ENCODE measurements at regions not wholly inside any gene's neighbourhood (a gene's known extent, or its start where the extent isn't known, plus 50 kb on each side); places are given as distances from the start of the nearest gene placed in this dataset.
A peak's percentile ranks its signal among the peaks of the same experiment; 100 is the strongest.

GRCh38 chr15:75121491-75121890, 80.2 kb upstream of the C15orf39 start:
- TF ChIP-seq GATA1 (IDR thresholded peaks at IDR 0.05; ENCODE audit: low read depth, low read length) = no peak
- no peak for TF ChIP-seq POLR2A (IDR thresholded peaks at IDR 0.05; ENCODE audit: low read length)

DNA sequence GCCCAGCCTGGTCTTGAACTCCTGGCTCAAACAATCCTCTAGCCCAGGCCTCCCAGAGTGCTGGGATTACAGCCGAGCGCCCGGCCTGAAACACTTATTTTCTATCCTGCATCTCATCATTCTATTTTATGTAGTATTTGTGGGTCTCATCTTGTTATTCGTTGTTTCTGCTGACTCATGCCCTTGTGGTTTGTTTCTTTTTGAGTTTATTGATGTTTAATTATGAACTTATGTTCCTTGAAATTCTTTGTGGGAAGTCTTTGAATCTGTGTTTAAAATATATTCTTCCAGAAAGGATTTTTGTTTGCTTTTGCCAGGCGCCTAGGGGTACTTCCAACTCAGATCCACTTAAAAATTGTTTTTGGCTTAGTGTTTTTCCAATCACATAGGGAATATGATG, 78.3 kb upstream of the C15orf39 start:
- no peak for TF ChIP-seq GATA1 (IDR thresholded peaks at IDR 0.05; ENCODE audit: low read depth, low read length)
- no peak for TF ChIP-seq POLR2A (IDR thresholded peaks at IDR 0.05; ENCODE audit: low read length)
- DNase-seq = peak; percentile 60 to 72

More at GRCh38 chr15:75121491-75121890, 80.2 kb upstream of the C15orf39 start:
- peak; percentile 21 to 33 for DNase-seq

DNA sequence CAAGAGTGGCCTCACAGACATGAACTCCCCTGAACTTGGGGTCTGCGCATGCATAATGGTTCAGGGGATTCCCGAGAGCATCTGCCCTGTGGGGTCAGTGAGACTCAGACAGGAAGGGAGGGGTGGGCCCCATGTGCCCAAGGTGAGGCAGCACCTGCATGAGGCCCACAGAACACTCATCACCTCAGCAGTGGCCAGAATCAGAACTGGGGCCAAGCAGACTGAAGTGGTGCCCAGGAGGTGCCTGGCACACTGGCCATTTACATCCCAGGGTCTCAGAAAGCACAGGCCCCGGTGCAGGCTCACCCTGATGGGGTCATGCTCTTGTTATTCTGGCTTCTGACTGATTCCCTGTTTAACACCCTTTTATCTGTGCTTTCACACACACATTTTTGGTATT, 77.4 kb upstream of the C15orf39 start:
- peak in 1 of 2 experiments; percentile 75 for DNase-seq

DNA sequence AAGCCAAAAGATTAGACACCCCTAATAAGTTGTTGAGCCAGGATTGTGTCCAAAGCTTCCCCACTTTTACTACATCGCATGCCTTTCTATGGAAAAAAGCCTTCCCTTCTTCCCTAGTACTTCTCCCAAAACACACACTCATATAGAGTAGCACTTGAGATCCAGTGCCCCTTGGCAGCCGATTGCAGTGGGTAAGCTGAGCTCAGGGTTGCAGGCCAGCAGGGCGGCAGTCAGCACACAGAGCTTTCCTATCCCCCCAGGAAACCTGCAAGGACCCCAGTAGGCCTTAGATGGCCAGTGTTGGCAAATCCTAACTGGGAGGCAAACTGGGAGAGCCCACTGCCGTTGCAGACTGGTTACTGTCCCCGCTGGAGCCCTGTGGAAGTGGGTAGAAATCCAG, 75.7 kb upstream of the C15orf39 start:
- TF ChIP-seq GATA1 (IDR thresholded peaks at IDR 0.05; ENCODE audit: low read depth, low read length) = no peak
- no peak for DNase-seq

DNA sequence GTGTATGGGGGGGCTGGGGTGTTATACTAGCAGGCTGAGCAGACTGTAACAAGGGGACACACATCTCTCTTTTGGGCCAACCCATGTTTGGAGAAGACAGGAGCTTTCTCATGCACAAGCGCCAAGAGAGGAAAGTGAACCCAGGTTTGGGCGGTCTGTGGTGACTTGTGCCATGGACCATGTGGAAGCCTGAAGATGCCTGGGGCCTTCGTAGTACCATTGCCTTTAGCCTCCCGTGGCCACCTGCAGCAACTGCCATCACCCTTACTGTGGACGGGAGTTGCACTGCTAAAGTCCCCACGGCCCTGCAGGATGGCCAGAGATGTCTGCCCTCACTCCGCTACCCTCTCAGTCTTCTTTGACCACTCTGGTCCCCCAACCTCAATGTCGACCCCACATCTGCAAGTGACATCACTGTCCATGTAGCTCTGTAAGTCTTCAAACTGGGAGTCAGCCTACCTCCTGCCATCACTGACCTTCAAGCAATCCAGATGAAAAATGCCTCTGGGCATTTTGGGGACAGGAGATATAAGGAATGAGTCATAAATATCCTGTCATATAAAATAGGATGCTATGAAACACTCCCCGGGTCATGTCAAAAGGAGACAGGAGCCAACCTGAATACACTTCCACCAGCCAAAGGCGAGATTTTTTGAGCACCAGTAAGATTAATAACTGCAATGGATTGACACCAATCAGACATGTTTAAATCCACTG, 74.7 kb upstream of the C15orf39 start:
- no peak for TF ChIP-seq GATA1 (IDR thresholded peaks at IDR 0.05; ENCODE audit: low read depth, low read length)
- TF ChIP-seq POLR2A (IDR thresholded peaks at IDR 0.05; ENCODE audit: low read length) = no peak
- DNase-seq = no peak

DNA sequence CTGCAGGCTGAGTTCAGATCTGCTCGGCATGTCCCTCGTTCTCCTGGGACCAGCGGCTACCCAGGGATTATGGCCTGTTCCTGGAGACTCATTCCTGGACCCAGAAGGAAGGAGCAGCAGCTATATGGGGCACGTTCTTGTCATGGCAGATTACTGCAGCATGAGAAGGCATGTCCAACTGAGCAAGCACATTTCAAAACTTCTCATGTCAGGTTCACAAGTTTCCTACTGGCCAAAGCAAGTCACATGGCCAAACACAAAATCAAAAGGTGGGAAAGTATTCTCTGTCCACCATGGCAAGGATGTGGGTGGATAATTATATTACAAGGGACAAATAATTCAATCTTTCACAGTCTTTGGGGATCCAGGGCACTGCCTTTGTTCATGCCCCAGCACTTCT, 71.9 kb upstream of the C15orf39 start:
- DNase-seq = no peak
- TF ChIP-seq GATA1 (IDR thresholded peaks at IDR 0.05; ENCODE audit: low read depth, low read length) (no peak), POLR2A (IDR thresholded peaks at IDR 0.05; ENCODE audit: low read length) (no peak)

DNA sequence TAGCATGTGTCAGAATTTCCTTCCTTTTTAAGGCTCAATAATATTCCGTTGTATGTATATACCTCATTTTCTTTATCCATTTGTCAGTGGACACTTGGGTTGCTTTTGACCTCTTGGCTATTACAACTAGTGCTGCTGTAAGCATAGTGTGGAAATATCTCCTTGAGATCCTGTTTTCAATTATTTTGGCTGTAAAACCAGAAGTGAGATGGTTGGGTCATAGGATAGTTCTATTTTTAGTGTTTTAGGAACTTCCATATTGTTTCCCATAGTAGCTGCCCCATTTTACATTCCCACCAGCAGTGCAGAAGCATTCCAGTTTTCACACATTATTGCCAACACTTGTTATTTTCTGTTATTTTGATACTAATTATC, 70.4 kb upstream of the C15orf39 start:
- TF ChIP-seq POLR2A (IDR thresholded peaks at IDR 0.05; ENCODE audit: low read length) (no peak), GATA1 (IDR thresholded peaks at IDR 0.05; ENCODE audit: low read depth, low read length) (no peak)
- no peak for DNase-seq

GRCh38 chr15:75134748-75135147, 66.9 kb upstream of the C15orf39 start:
- no peak for TF ChIP-seq POLR2A (IDR thresholded peaks at IDR 0.05; ENCODE audit: low read length)
- no peak for TF ChIP-seq GATA1 (IDR thresholded peaks at IDR 0.05; ENCODE audit: low read depth, low read length)

GRCh38 chr15:75136118-75136517, 65.6 kb upstream of the C15orf39 start:
- no peak for DNase-seq

More at GRCh38 chr15:75134748-75135147, 66.9 kb upstream of the C15orf39 start:
- no peak for DNase-seq

DNA sequence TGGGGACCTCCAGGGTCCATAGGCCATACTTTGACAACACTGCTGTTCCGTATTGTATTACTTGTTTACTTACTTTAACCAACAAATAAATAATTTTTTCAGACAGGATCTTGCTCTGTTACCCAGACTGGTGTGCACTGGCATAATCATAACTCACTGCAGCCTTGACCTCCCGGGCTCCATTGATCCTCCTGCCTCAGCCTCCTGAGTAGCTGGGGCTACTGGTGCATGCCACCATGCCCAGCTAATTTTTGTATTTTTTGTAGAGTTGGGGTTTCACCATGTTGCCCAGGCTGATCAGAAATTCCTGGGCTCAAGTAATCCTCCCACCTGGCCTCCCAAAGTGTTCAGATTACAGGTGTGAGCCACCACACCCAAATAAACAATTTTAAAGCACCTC, 64.9 kb upstream of the C15orf39 start:
- no peak for DNase-seq
- no peak for TF ChIP-seq GATA1 (IDR thresholded peaks at IDR 0.05; ENCODE audit: low read depth, low read length)
- no peak for TF ChIP-seq POLR2A (IDR thresholded peaks at IDR 0.05; ENCODE audit: low read length)

More at GRCh38 chr15:75136118-75136517, 65.6 kb upstream of the C15orf39 start:
- TF ChIP-seq POLR2A (IDR thresholded peaks at IDR 0.05; ENCODE audit: low read length) = no peak
- TF ChIP-seq GATA1 (IDR thresholded peaks at IDR 0.05; ENCODE audit: low read depth, low read length) = no peak

DNA sequence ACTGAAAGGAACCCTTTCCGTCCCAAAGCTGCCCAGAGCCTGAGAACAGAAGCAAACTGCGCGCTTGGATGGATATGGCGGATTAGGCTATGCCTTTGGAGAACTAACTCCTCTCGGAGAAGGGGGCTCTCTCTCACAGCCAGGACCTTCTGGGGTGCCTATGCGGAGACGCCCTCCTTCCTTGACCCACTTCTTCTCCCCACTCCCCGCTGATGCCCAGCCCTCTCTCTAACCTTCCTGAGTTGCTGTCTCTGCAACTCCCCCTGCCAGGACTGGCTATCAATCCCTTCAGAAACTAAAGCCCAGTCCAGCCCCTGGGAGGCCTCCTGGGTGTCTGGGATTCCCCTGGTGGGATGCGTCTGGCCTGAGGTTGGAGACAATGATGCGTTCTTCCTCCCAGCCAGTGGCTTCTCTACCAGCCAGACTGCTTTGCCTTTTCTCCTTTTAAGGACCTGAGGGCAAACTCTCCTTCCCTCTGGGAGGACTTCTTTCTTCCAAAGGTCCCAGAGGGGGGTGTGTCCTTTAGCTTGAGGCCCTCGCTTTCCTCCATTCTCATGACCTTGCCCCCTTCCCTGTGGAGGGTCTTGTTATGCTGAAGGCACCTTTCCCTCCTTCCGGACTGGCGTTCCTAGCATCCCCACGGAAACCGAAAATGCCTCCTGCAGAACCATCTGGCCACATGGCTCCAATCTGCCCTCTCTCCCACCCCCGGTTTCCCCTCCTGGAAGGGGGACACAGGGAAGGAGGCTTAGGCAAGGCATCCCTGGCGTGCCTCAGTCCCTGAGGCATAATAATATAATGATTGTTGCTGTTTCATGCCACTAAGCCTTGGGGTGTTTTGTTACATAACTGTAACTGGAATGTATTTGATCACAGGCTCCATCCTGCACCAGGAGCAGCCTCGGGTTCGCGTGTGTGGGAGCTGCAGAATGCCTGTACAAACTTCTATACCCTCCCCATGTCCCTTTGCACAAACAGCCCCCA, 63.4 kb upstream of the C15orf39 start:
- TF ChIP-seq GATA1 (IDR thresholded peaks at IDR 0.05; ENCODE audit: low read depth, low read length) (no peak), POLR2A (IDR thresholded peaks at IDR 0.05; ENCODE audit: low read length) (no peak)
- DNase-seq = no peak

GRCh38 chr15:75140080-75140879, 61.4 kb upstream of the C15orf39 start:
- peak; percentile 22 to 77 for DNase-seq
- TF ChIP-seq GATA1 (IDR thresholded peaks at IDR 0.05; ENCODE audit: low read depth, low read length) (no peak), POLR2A (IDR thresholded peaks at IDR 0.05; ENCODE audit: low read length) (no peak)

DNA sequence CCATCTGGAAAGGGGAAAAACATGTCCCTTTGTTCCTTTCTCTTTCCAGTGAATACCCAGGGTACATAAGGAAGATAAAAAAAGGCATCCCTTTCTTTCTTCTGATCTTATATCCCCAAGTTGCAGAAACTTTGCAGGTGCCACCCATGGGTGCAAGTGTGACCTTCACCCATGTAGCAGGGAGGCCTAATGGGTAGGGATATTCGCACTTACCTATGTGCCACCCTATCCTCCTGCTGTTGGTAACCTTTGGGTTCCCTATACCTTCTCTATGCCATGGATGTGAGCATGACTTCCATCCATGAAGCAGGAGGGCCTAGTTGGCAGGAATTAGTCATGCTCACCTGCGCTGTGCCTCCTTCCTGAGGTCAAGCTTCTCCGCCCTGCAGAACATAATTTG, 59.2 kb upstream of the C15orf39 start:
- TF ChIP-seq POLR2A (IDR thresholded peaks at IDR 0.05; ENCODE audit: low read length) (no peak), GATA1 (IDR thresholded peaks at IDR 0.05; ENCODE audit: low read depth, low read length) (no peak)
- DNase-seq = no peak

Measured in erythroblast (primary cell).